IMR-90 (cell line): ENCODE measurements at regions not wholly inside any gene's neighbourhood (a gene's known extent, or its start where the extent isn't known, plus 50 kb on each side); places are given as distances from the start of the nearest gene placed in this dataset.

Source experiments
- ATAC-seq: fragments of 200-7000 bp; cut with Tn5 transposase; 2 replicates; pipeline ENCODE4 v1.9.1; 2020; ENCODE audit warnings: low read depth, mild to moderate bottlenecking, moderate library complexity
- BruUV-seq: library from RNA; stranded (reverse); fragments of 400-500 nt; replicated peaks from 2 replicates; lab custom pipeline; 2021; lab: Mats Ljungman, UMichigan
- CTCF ChIA-PET: fragments of 300-600 bp; formaldehyde crosslinking; extraction: SDS; loops from one replicate; lab custom pipeline; 2021; ENCODE audit warnings: antibody characterized with exemption; lab: Yijun Ruan, JAX
- POLR2A ChIA-PET: fragments of 300-600 bp; sonication (Branson Sonifier 250); formaldehyde crosslinking; loops from one replicate; lab custom pipeline; 2022; ENCODE audit warnings: antibody characterized with exemption; ENCODE audit not compliant: unreplicated experiment; lab: Charles Lee
- DNase-seq: peaks from one replicate; pipeline ENCODE4 v3.0.0; 2013
- H2AFZ ChIP-seq: replicated peaks from 2 replicates; pipeline ENCODE3; 2013; ENCODE audit warnings: low read length, mild to moderate bottlenecking; ENCODE audit not compliant: poor library complexity
- H2AK5ac ChIP-seq: 2 replicates; pipeline ENCODE4 v1.6.1; 2013; ENCODE audit warnings: low read depth, low read length, inconsistent platforms
- H2AK9ac ChIP-seq: replicated peaks from 2 replicates; pipeline ENCODE3; 2013; ENCODE audit warnings: mild to moderate bottlenecking, low read depth, low read length, moderate library complexity; ENCODE audit not compliant: poor library complexity
- H2BK120ac ChIP-seq: 2 replicates; pipeline ENCODE4 v1.6.1; 2013; ENCODE audit warnings: low read depth, low read length, inconsistent platforms
- H2BK15ac ChIP-seq: 3 replicates; pipeline ENCODE4 v1.6.1; 2013; ENCODE audit warnings: low read depth, low read length, inconsistent platforms
- H2BK20ac ChIP-seq: 2 replicates; pipeline ENCODE4 v1.6.1; 2013; ENCODE audit warnings: low read depth, mild to moderate bottlenecking, inconsistent platforms, low read length, moderate library complexity
- H2BK5ac ChIP-seq: 2 replicates; pipeline ENCODE4 v1.6.1; 2013; ENCODE audit warnings: mild to moderate bottlenecking, low read depth, low read length, inconsistent platforms; ENCODE audit not compliant: poor library complexity, severe bottlenecking
- H3K14ac ChIP-seq: replicated peaks from 2 replicates; pipeline ENCODE4 v1.6.1; 2013; ENCODE audit warnings: low read depth, low read length, inconsistent platforms
- H3K18ac ChIP-seq: 2 replicates; pipeline ENCODE4 v1.6.1; 2013; ENCODE audit warnings: low read depth, low read length, control low read depth
- H3K23ac ChIP-seq: 2 replicates; pipeline ENCODE4 v1.6.1; 2013; ENCODE audit warnings: low read depth, low read length, inconsistent platforms
- H3K27ac ChIP-seq: 2 replicates; pipeline ENCODE4 v1.5.1; 2013; ENCODE audit warnings: mild to moderate bottlenecking, control low read depth, low read length; ENCODE audit not compliant: insufficient read depth
- H3K27me3 ChIP-seq: 2 replicates; pipeline ENCODE4 v1.6.1; 2013; ENCODE audit warnings: low read length; ENCODE audit not compliant: control insufficient read depth, insufficient read depth
- H3K36me3 ChIP-seq: 2 replicates; pipeline ENCODE4 v1.6.1; 2013; ENCODE audit warnings: low read length, mixed read lengths; ENCODE audit not compliant: control insufficient read depth, insufficient read depth
- H3K4ac ChIP-seq: 2 replicates; pipeline ENCODE4 v1.6.1; 2013; ENCODE audit warnings: low read depth, low read length, inconsistent platforms
- H3K4me1 ChIP-seq: 2 replicates; pipeline ENCODE4 v1.6.1; 2013; ENCODE audit warnings: low read length, mixed read lengths; ENCODE audit not compliant: control insufficient read depth, insufficient read depth
- H3K4me2 ChIP-seq: 2 replicates; pipeline ENCODE4 v1.6.1; 2013; ENCODE audit warnings: low read depth, mild to moderate bottlenecking, control low read depth, low read length, moderate library complexity
- H3K4me3 ChIP-seq: 2 replicates; pipeline ENCODE4 v1.5.1; 2013; ENCODE audit warnings: low read depth, mild to moderate bottlenecking, control low read depth, low read length, moderate library complexity; ENCODE audit not compliant: insufficient read depth
- H3K56ac ChIP-seq: 2 replicates; pipeline ENCODE4 v1.6.1; 2013; ENCODE audit warnings: low read length, inconsistent platforms; ENCODE audit not compliant: insufficient read depth; ENCODE audit errors: extremely low read depth
- H3K79me1 ChIP-seq, 2 experiments: 2 replicates each; pipeline ENCODE4 v1.6.1; 2013; ENCODE audit warnings: low read length in 2 of 2, inconsistent platforms in 1 of 2, low read depth in 1 of 2
- H3K9ac ChIP-seq: 2 replicates; pipeline ENCODE4 v1.6.1; 2013; ENCODE audit warnings: low read depth, low read length, control low read depth
- H3K9me1 ChIP-seq: 2 replicates; pipeline ENCODE4 v1.6.1; 2013; ENCODE audit warnings: low read length, inconsistent platforms; ENCODE audit not compliant: insufficient read depth
- H3K9me3 ChIP-seq: 2 replicates; pipeline ENCODE4 v1.6.1; 2013; ENCODE audit warnings: low read length; ENCODE audit not compliant: control insufficient read depth, insufficient read depth
- H4K20me1 ChIP-seq: 2 replicates; pipeline ENCODE4 v1.6.1; 2013; ENCODE audit warnings: low read length, inconsistent platforms; ENCODE audit not compliant: insufficient read depth
- H4K5ac ChIP-seq: 2 replicates; pipeline ENCODE4 v1.6.1; 2013; ENCODE audit warnings: mild to moderate bottlenecking, low read depth, low read length, control low read depth
- H4K8ac ChIP-seq, 2 experiments: 2 replicates each; pipeline ENCODE4 v1.6.1; 2013; ENCODE audit warnings: low read depth in 2 of 2, low read length in 2 of 2, control low read depth in 1 of 2, inconsistent platforms in 1 of 2
- H4K91ac ChIP-seq: 2 replicates; pipeline ENCODE4 v1.6.1; 2013; ENCODE audit warnings: low read depth, low read length, inconsistent platforms; ENCODE audit not compliant: insufficient read depth
- BHLHE40 ChIP-seq: fragments of 150-350 bp; IDR thresholded peaks from 2 replicates; pipeline ENCODE4 v1.6.1; 2016; ENCODE audit warnings: mild to moderate bottlenecking, low read depth, low read length
- CEBPB ChIP-seq: IDR thresholded peaks from 2 replicates; pipeline ENCODE4 v1.6.1; 2012; ENCODE audit warnings: low read depth, low read length, improper control_type of control experiment
- CHD1 ChIP-seq: IDR thresholded peaks from 2 replicates; pipeline ENCODE4 v1.6.1; 2012; ENCODE audit warnings: low read depth, low read length, improper control_type of control experiment
- CTCF ChIP-seq: conservative IDR thresholded peaks from 2 replicates; pipeline ENCODE4 v1.5.1; 2012; ENCODE audit warnings: mild to moderate bottlenecking, low read depth, low read length, improper control_type of control experiment
- FOS ChIP-seq: fragments of 150-350 bp; IDR thresholded peaks from 2 replicates; pipeline ENCODE4 v1.6.1; 2016; ENCODE audit warnings: low read depth, low read length
- MAFK ChIP-seq: IDR thresholded peaks from 2 replicates; pipeline ENCODE4 v1.6.1; 2012; ENCODE audit warnings: low read depth, low read length, improper control_type of control experiment
- MAZ ChIP-seq: IDR thresholded peaks from 2 replicates; pipeline ENCODE4 v1.6.1; 2012; ENCODE audit warnings: low read depth, mild to moderate bottlenecking, low read length, improper control_type of control experiment, moderate library complexity, borderline replicate concordance
- MXI1 ChIP-seq: IDR thresholded peaks from 2 replicates; pipeline ENCODE4 v1.6.1; 2012; ENCODE audit warnings: low read depth, mild to moderate bottlenecking, low read length, moderate library complexity, borderline replicate concordance
- NFE2L2 ChIP-seq: fragments of 150-350 bp; IDR thresholded peaks from 2 replicates; pipeline ENCODE4 v1.6.1; 2016; ENCODE audit warnings: low read depth, mild to moderate bottlenecking, low read length
- POLR2A ChIP-seq: IDR thresholded peaks from 2 replicates; pipeline ENCODE4 v1.6.1; 2012; ENCODE audit warnings: mild to moderate bottlenecking, low read depth, low read length
- RAD21 ChIP-seq: IDR thresholded peaks from 2 replicates; pipeline ENCODE4 v1.6.1; 2012; ENCODE audit warnings: low read length, improper control_type of control experiment
- RCOR1 ChIP-seq: IDR thresholded peaks from 2 replicates; pipeline ENCODE4 v1.6.1; 2012; ENCODE audit warnings: mild to moderate bottlenecking, low read length, improper control_type of control experiment; ENCODE audit not compliant: insufficient replicate concordance
- RFX5 ChIP-seq: IDR thresholded peaks from 2 replicates; pipeline ENCODE4 v1.8.0; 2012; ENCODE audit warnings: low read depth, mild to moderate bottlenecking, low read length, moderate library complexity
- SMC3 ChIP-seq: fragments of 150-350 bp; IDR thresholded peaks from 2 replicates; pipeline ENCODE4 v1.6.1; 2016; ENCODE audit warnings: low read depth, mild to moderate bottlenecking, antibody characterized with exemption, low read length, moderate library complexity
- USF2 ChIP-seq: fragments of 150-350 bp; IDR thresholded peaks from 2 replicates; pipeline ENCODE4 v1.6.1; 2017; ENCODE audit warnings: mild to moderate bottlenecking, antibody characterized with exemption, low read length, low read depth
- WGBS, 2 experiments: methylation state at CpG; one replicate each; pipeline versions ENCODE4 v1.1.5 to v1.1.7; 2013; ENCODE audit warnings: missing lambda C conversion rate in 2 of 2; ENCODE audit not compliant: insufficient read length in 1 of 2; ENCODE audit errors: extremely low coverage in 2 of 2; 5-methylcytosine and 5-hydroxymethylcytosine counted together
- dilution Hi-C: fragments of 300-500 bp; cut with HindIII; formaldehyde crosslinking; loops from one replicate; pipeline ENCODE4 v1.14.3; 2018; ENCODE audit warnings: low sequenced_read_pairs; ENCODE audit not compliant: unreplicated experiment
- in situ Hi-C: fragments of 300-500 bp; cut with MboI; formaldehyde crosslinking; loops from 3 replicates; pipeline ENCODE4 v1.14.3; 2019; ENCODE audit warnings: low sequenced_read_pairs, inconsistent platforms, mixed read lengths
- intact Hi-C: fragments of 100-400 bp; cut with micrococcal nuclease; formaldehyde crosslinking; loops from 2 replicates; pipeline ENCODE4 v1.10.0; 2022
- TF ChIP-seq, protein P1 (sequence below): fragments of 150-350 bp; IDR thresholded peaks from 2 replicates; pipeline ENCODE4 v1.6.1; 2016; ENCODE audit warnings: low read depth, mild to moderate bottlenecking, low read length, moderate library complexity, borderline replicate concordance

DNA sequence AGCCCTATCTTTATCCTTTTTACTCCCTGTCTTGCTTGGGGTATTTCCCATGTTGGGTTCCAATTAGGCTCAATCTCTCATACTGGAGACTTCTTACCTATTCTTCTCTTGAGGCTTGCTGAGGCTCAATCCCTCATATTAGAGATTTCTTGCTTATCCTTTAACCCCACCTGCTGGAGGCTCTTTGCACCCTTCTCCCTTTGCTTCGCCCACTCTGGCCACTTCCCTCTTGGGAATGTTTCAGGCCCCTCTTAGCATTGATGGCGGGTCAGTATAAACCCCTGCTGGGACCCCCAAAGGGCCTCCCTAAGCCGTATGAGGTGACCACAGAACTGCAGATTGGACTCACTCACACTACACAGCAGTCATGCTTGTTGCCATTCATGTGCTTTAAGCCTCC, 69.3 kb upstream of the CDK20 start:
- H3K56ac ChIP-seq = no peak overlapping the region
- no peak overlapping the region for H4K5ac ChIP-seq
- H3K79me1 ChIP-seq = no peaks in the 10 kb centered on the region
- no peaks in the 10 kb centered on the region for H3K36me3 ChIP-seq
- no peak overlapping the region for H3K9ac ChIP-seq
- no peak overlapping the region for H2BK120ac ChIP-seq
- H2AFZ ChIP-seq = no peak overlapping the region
- no peak overlapping the region for H3K27ac ChIP-seq
- no peaks in the 10 kb centered on the region for H3K27me3 ChIP-seq
- DNase-seq = no peak
- ATAC-seq = no peak
- H3K9me1 ChIP-seq = no peaks in the 10 kb centered on the region
- no peak overlapping the region for H3K18ac ChIP-seq
- H3K9me3 ChIP-seq = peaks cover 8% of the 10 kb centered on the region
- CTCF ChIA-PET = no interaction called here
- H2BK5ac ChIP-seq = no peak overlapping the region
- no peak overlapping the region for H3K23ac ChIP-seq
- no peak overlapping the region for H2BK20ac ChIP-seq
- no peak overlapping the region for H3K14ac ChIP-seq
- no peaks in the 10 kb centered on the region for H4K20me1 ChIP-seq
- H2AK5ac ChIP-seq = no peak overlapping the region
- no peak overlapping the region for H3K4me2 ChIP-seq
- no peak overlapping the region for H2AK9ac ChIP-seq
- no peak overlapping the region for H4K8ac ChIP-seq
- intact Hi-C loops (no loop called here), in situ Hi-C loops (loop anchor here (25.0 kb wide), 1 partner anchor 356 kb away; no protein-coding TSS in a partner anchor), dilution Hi-C loops (no loop called here)
- WGBS, 2 experiments = 0% methylated on average over 1 of the region's 3 CpGs; no CpG with 5 or more reads in 1 of the 2 experiments
- no peaks in the 10 kb centered on the region for H3K4me1 ChIP-seq
- H3K4ac ChIP-seq = no peak overlapping the region
- no peak overlapping the region for H4K91ac ChIP-seq
- no peak overlapping the region for H3K4me3 ChIP-seq
- no peak for TF ChIP-seq RAD21
- TF ChIP-seq CEBPB = no peak
- TF ChIP-seq MXI1 = no peak
- no peak for TF ChIP-seq SMC3
- TF ChIP-seq POLR2A = no peak
- no peak for TF ChIP-seq CHD1
- TF ChIP-seq, protein P1, sequence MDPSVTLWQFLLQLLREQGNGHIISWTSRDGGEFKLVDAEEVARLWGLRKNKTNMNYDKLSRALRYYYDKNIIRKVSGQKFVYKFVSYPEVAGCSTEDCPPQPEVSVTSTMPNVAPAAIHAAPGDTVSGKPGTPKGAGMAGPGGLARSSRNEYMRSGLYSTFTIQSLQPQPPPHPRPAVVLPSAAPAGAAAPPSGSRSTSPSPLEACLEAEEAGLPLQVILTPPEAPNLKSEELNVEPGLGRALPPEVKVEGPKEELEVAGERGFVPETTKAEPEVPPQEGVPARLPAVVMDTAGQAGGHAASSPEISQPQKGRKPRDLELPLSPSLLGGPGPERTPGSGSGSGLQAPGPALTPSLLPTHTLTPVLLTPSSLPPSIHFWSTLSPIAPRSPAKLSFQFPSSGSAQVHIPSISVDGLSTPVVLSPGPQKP = no peak
- no peak for TF ChIP-seq MAFK
- TF ChIP-seq FOS = no peak
- no peak for TF ChIP-seq USF2
- no peak for TF ChIP-seq MAZ
- no peak for TF ChIP-seq RFX5
- TF ChIP-seq CTCF = no peak
- TF ChIP-seq BHLHE40 = no peak
- no peak for TF ChIP-seq NFE2L2
- TF ChIP-seq RCOR1 = no peak
- POLR2A ChIA-PET = no interaction called here
- no peak overlapping the region for H2BK15ac ChIP-seq
- BruUV-seq = no TSS peak
